ENCODE measurements at regions not wholly inside any gene's neighbourhood (a gene's known extent, or its start where the extent isn't known, plus 50 kb on each side); places are given as distances from the start of the nearest gene placed in this dataset.

DNA sequence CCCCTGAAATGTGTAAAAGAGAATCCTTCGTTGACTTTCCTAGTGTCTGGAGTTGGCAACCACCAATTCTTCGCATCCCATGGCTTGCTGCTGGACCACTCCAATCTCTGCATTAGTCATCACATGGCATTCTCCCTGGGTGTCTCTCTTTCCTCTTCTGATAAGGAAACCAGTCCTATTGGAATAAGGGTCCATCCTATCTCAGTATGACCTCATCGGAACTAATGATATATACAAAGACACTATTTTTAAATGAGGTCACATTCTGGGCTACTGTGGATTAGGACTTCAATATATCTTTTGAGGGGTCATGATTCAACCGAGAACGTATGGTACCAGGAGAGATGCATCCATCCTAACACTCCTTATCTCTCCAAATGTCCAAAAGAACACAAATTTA is 259.1 kb upstream of the CPEB2 start:
- TF ChIP-seq, protein P1, sequence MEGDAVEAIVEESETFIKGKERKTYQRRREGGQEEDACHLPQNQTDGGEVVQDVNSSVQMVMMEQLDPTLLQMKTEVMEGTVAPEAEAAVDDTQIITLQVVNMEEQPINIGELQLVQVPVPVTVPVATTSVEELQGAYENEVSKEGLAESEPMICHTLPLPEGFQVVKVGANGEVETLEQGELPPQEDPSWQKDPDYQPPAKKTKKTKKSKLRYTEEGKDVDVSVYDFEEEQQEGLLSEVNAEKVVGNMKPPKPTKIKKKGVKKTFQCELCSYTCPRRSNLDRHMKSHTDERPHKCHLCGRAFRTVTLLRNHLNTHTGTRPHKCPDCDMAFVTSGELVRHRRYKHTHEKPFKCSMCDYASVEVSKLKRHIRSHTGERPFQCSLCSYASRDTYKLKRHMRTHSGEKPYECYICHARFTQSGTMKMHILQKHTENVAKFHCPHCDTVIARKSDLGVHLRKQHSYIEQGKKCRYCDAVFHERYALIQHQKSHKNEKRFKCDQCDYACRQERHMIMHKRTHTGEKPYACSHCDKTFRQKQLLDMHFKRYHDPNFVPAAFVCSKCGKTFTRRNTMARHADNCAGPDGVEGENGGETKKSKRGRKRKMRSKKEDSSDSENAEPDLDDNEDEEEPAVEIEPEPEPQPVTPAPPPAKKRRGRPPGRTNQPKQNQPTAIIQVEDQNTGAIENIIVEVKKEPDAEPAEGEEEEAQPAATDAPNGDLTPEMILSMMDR (IDR thresholded peaks at IDR 0.05): no peak
- TF ChIP-seq POLR2AphosphoS5 (IDR thresholded peaks at IDR 0.05): no peak
